Fibroblast of skin of right biceps (primary cell): ENCODE measurements at regions not wholly inside any gene's neighbourhood (a gene's known extent, or its start where the extent isn't known, plus 50 kb on each side); places are given as distances from the start of the nearest gene placed in this dataset.

Source experiments
- DNase-seq: peaks from one replicate; pipeline ENCODE4 v3.0.0-alpha.2; 2013

- no peak for DNase-seq
Measured at GRCh38 chr1:222023025-222023424, 281.1 kb upstream of the DUSP10 start.

- peak; percentile 79 for DNase-seq
Measured at GRCh38 chr1:222021129-222021528, 279.2 kb upstream of the DUSP10 start.

GRCh38 chr1:222020553-222020952, 278.7 kb upstream of the DUSP10 start:
- DNase-seq, result no peak

- no peak for DNase-seq
Measured at GRCh38 chr1:222019029-222019428, 277.1 kb upstream of the DUSP10 start.

- DNase-seq, result no peak
Measured at GRCh38 chr1:222018041-222018440, 276.2 kb upstream of the DUSP10 start.

GRCh38 chr1:222015686-222016085, 273.8 kb upstream of the DUSP10 start:
- no peak for DNase-seq

- no peak for DNase-seq
Measured at GRCh38 chr1:222014001-222014400, 272.1 kb upstream of the DUSP10 start.

- DNase-seq, result no peak
Measured at GRCh38 chr1:222012816-222013215, 270.9 kb upstream of the DUSP10 start.

- DNase-seq, result no peak
Measured at GRCh38 chr1:222010306-222010705, 268.4 kb upstream of the DUSP10 start.

GRCh38 chr1:222009105-222009730, 267.3 kb upstream of the DUSP10 start:
- no peak for DNase-seq

GRCh38 chr1:222006715-222007114, 264.8 kb upstream of the DUSP10 start:
- DNase-seq, result no peak

GRCh38 chr1:222004784-222005183, 262.9 kb upstream of the DUSP10 start:
- DNase-seq, result no peak

- DNase-seq, result no peak
Measured at GRCh38 chr1:222004034-222004433, 262.1 kb upstream of the DUSP10 start.

- no peak for DNase-seq
Measured at GRCh38 chr1:222002503-222002902, 260.6 kb upstream of the DUSP10 start.

- no peak for DNase-seq
Measured at GRCh38 chr1:222000131-222000530, 258.2 kb upstream of the DUSP10 start.

- DNase-seq, result no peak
Measured at GRCh38 chr1:221998781-221999180, 256.9 kb upstream of the DUSP10 start.

- DNase-seq, result peak; percentile 71
Measured at GRCh38 chr1:221998186-221998612, 256.3 kb upstream of the DUSP10 start.

GRCh38 chr1:221997012-221997411, 255.1 kb upstream of the DUSP10 start:
- peak; percentile 76 for DNase-seq

GRCh38 chr1:221994939-221995338, 253.1 kb upstream of the DUSP10 start:
- DNase-seq, result peak; percentile 88

GRCh38 chr1:221994274-221994698, 252.4 kb upstream of the DUSP10 start:
- peak; percentile 73 for DNase-seq

GRCh38 chr1:221993444-221993948, 251.6 kb upstream of the DUSP10 start:
- DNase-seq, result no peak

- DNase-seq, result no peak
Measured at GRCh38 chr1:221992427-221992826, 250.5 kb upstream of the DUSP10 start.

GRCh38 chr1:221991221-221991620, 249.3 kb upstream of the DUSP10 start:
- peak; percentile 85 for DNase-seq

GRCh38 chr1:221989741-221990140, 247.9 kb upstream of the DUSP10 start:
- DNase-seq, result peak; percentile 39

GRCh38 chr1:221988829-221989228, 246.9 kb upstream of the DUSP10 start:
- DNase-seq, result no peak
